Common myeloid progenitor, CD34-positive (primary cell): ENCODE measurements at regions not wholly inside any gene's neighbourhood (a gene's known extent, or its start where the extent isn't known, plus 50 kb on each side); places are given as distances from the start of the nearest gene placed in this dataset.

Source experiments
- CTCF ChIA-PET: fragments of 350-600 bp; sonication (Branson Sonifier 250); formaldehyde crosslinking; loops from one replicate; lab custom pipeline; 2021; ENCODE audit warnings: antibody characterized with exemption; lab: Charles Lee
- POLR2A ChIA-PET: fragments of 350-600 bp; sonication (Branson Sonifier 250); formaldehyde crosslinking; loops from one replicate; lab custom pipeline; 2021; ENCODE audit warnings: antibody characterized with exemption; lab: Charles Lee
- DNase-seq, 3 donors: peaks; one replicate each; pipeline versions ENCODE4 v3.0.0 to v3.0.0-alpha.2; 2013
- H3K27ac ChIP-seq, 2 experiments: 1 replicate in 1 of 2; 2 replicates in 1 of 2; pipeline ENCODE4 v1.7.0; 2013; ENCODE audit warnings: inconsistent platforms in 2 of 2, low read length in 2 of 2, mild to moderate bottlenecking in 2 of 2, low read depth in 1 of 2, moderate library complexity in 1 of 2; ENCODE audit not compliant: severe bottlenecking in 2 of 2, insufficient read depth in 1 of 2, poor library complexity in 1 of 2
- H3K27me3 ChIP-seq, 5 experiments: replicated peaks in 2 of 5; 1 replicate in 3 of 5; 2 replicates in 2 of 5; pipeline versions ENCODE4 v1.6.1 to v1.7.0; 2013; ENCODE audit warnings: low read length in 4 of 5, mild to moderate bottlenecking in 2 of 5, moderate library complexity in 2 of 5, inconsistent platforms in 1 of 5; ENCODE audit not compliant: insufficient read depth in 5 of 5, control insufficient read depth in 4 of 5
- H3K36me3 ChIP-seq, 4 experiments: 1 replicate in 2 of 4; 2 replicates in 2 of 4; pipeline versions ENCODE4 v1.6.1 to v1.7.0; 2013; ENCODE audit warnings: low read length in 3 of 4, control low read depth in 1 of 4, mild to moderate bottlenecking in 1 of 4; ENCODE audit not compliant: control insufficient read depth in 4 of 4, insufficient read depth in 4 of 4
- H3K4me1 ChIP-seq, 4 experiments: 1 replicate in 3 of 4; 2 replicates in 1 of 4; pipeline versions ENCODE4 v1.6.1 to v1.7.1; 2013; ENCODE audit warnings: low read length in 3 of 4, mild to moderate bottlenecking in 3 of 4, control low read depth in 1 of 4, inconsistent platforms in 1 of 4, moderate library complexity in 1 of 4; ENCODE audit not compliant: control insufficient read depth in 4 of 4, insufficient read depth in 4 of 4; ENCODE audit errors: control extremely low read depth in 1 of 4
- H3K4me3 ChIP-seq, 7 experiments: 1 replicate in 4 of 7; 2 replicates in 3 of 7; pipeline versions ENCODE4 v1.5.1 to v1.7.0; 2013; ENCODE audit warnings: mild to moderate bottlenecking in 7 of 7, low read length in 6 of 7, moderate library complexity in 6 of 7, inconsistent platforms in 2 of 7, low read depth in 2 of 7, control low read depth in 1 of 7; ENCODE audit not compliant: insufficient read depth in 4 of 7, control insufficient read depth in 1 of 7; ENCODE audit errors: extremely low read depth in 1 of 7
- H3K9me3 ChIP-seq, 5 experiments: 1 replicate in 4 of 5; 2 replicates in 1 of 5; pipeline versions ENCODE4 v1.6.1 to v1.7.1; 2013; ENCODE audit warnings: low read length in 4 of 5, mild to moderate bottlenecking in 2 of 5, inconsistent platforms in 1 of 5, low read depth in 1 of 5, moderate library complexity in 1 of 5; ENCODE audit not compliant: control insufficient read depth in 4 of 5, insufficient read depth in 2 of 5; ENCODE audit errors: control extremely low read depth in 1 of 5
- WGBS: methylation state at CpG from one replicate; pipeline ENCODE4 v1.1.5; 2013; ENCODE audit not compliant: insufficient coverage; 5-methylcytosine and 5-hydroxymethylcytosine counted together

DNA sequence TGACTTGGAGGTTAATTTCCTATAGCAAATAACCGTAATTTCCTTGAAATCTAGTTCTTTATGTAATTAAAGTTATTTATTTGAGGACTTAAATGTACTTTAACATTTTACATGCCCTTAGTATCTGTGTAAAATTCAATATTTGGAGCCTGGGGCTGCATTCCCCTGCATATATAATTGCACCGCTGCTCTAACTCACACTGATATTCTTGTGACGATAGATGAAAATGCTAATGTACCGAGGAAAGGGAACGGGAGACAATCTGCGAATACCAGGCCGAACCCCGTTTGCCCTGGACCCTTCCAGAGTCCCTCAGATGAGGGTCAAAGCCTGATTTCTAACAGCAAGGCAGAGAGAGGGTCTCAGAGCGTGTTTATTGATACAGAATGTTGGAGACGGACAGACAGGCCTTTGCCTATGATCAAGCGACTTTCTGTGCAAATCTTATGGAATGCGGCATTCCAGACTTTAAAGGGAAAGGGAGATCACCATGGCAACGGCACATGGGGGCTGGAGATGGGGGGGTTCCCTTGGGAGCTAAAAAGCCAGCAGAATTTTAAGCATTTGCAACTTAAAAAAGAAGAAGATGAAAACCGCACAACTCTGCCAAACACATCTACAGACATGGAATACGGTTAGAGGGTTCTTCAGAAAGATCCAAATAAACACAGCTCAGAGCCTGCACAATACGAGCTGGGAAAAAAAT, 57.6 kb upstream of the TWIST2 start:
- CTCF ChIA-PET, result no interaction called here
- 97% methylated on average over 12 of the region's 16 CpGs for WGBS
- Histone ChIP-seq H3K4me1 (no peaks in the 10 kb centered on the region), H3K27ac (no peak overlapping the region), H3K4me3 (no peak overlapping the region), H3K27me3 (peaks cover 0 to 8% (median 7%) of the 10 kb centered on the region in 5 experiments), H3K36me3 (no peaks in the 10 kb centered on the region), H3K9me3 (no peaks in the 10 kb centered on the region)
- POLR2A ChIA-PET, result no interaction called here
- DNase-seq, result no peak

DNA sequence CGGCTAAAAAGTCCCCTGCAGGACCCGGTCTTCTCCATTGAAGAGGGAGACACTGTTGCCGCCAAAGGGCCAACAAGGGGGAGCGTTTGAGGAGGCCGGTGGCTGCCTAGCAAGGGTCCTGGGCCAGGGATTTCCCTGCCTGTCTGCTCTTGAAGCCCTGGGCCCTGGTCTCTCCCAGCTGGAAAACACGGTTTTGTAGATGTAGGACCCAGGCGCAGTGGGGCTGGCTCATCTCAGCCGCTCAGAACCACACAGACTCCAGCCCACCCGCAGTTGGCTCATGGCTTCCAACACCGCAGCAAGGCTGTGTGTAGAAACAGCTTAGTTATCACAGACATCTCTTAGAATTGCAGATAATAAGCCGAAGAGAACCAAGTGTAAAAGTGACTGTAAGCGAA, 57.1 kb upstream of the TWIST2 start:
- H3K27ac ChIP-seq, result no peak overlapping the region
- CTCF ChIA-PET, result no interaction called here
- POLR2A ChIA-PET, result no interaction called here
- H3K4me1 ChIP-seq, result no peaks in the 10 kb centered on the region
- 96% methylated on average over 8 of the region's 12 CpGs for WGBS
- peaks cover 0 to 8% (median 7%) of the 10 kb centered on the region in 5 experiments for H3K27me3 ChIP-seq
- no peaks in the 10 kb centered on the region for H3K9me3 ChIP-seq
- H3K36me3 ChIP-seq, result no peaks in the 10 kb centered on the region
- no peak overlapping the region for H3K4me3 ChIP-seq
- no peak for DNase-seq

DNA sequence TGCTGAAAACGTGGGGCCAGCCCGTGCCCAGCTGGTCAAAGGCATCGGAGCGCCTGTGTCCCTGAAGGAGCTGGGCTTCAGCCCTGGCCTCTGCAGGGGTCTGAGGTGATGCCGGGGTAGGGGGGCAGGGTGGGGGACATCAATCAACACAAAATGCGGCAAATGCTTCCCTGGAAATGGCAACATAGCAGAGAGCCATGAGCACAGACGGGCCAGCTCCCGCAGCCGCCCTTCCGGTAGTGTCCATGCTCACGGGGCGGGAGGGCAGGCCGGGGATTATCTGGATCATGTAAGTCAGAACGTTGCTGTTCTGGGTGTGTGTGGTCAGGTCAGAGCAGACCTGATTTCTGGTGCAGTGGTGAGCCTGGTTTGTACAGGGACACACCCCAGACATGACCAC, 56.5 kb upstream of the TWIST2 start:
- Histone ChIP-seq H3K9me3 (no peaks in the 10 kb centered on the region), H3K27ac (no peak overlapping the region), H3K4me1 (no peaks in the 10 kb centered on the region), H3K4me3 (no peak overlapping the region), H3K36me3 (no peaks in the 10 kb centered on the region), H3K27me3 (peaks cover 0 to 8% (median 6%) of the 10 kb centered on the region in 5 experiments)
- no peak for DNase-seq
- CTCF ChIA-PET, result no interaction called here
- WGBS, result 95% methylated on average over 11 of the region's 14 CpGs
- POLR2A ChIA-PET, result no interaction called here

DNA sequence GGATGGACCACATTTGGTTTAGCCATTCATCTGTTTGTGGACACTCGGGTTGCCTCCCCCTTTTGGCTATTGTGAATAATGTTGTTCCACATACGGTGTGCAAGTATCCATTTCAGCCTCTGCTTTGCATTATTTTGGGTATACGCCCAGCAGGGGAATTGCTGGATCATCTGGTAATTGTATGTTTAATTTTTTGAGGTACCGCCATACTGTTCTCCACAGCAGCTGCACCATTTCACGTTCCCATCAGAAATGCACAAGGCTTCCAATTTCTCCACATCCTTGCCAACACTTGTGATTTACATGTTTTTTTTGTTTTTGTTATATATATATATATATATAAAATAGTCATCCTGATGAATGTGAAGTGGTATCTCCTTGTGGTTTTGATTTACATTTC, 54.6 kb upstream of the TWIST2 start:
- ChIA-PET CTCF (no interaction called here), POLR2A (no interaction called here)
- Histone ChIP-seq H3K27me3 (peaks cover 0 to 13% (median 3%) of the 10 kb centered on the region in 5 experiments), H3K27ac (no peak overlapping the region), H3K36me3 (no peaks in the 10 kb centered on the region), H3K4me1 (no peaks in the 10 kb centered on the region), H3K4me3 (no peak overlapping the region), H3K9me3 (peaks cover 0 to 4% (median 0%) of the 10 kb centered on the region in 5 experiments)
- no peak for DNase-seq
- 100% methylated on average over 1 of the region's 5 CpGs for WGBS

DNA sequence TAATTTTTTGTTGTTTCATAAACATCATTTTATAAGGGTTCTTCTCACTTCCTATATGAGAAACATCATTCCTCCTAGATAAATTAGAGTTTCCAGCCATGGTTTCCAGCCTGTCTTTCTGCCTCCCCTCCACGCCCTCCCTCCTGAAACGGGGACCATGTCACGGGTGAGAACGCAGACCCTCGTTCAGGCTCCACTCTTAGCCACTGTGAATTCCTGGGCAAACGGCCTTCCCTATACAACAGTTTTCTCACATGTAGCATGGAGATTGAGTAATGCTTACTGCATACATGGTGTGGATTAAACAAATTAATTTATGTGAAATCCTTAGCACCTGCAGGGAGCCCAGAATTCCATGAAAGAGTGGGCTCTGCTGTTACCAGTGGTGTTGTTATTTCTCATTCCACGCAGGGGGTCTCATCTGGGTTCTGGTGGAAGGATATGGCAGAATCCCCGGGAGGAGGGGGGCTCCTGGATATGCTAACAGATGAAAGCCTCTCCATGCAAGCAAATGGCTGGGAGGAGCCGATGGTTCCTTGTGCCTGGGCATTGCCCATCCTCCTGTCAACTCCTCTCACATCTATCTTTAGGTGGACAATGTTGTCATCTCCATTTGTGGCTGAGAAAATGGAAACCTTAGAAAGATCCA, 54.0 kb upstream of the TWIST2 start:
- no peaks in the 10 kb centered on the region for H3K4me1 ChIP-seq
- no peak for DNase-seq
- peaks cover 0 to 4% (median 0%) of the 10 kb centered on the region in 5 experiments for H3K9me3 ChIP-seq
- ChIA-PET CTCF (no interaction called here), POLR2A (no interaction called here)
- H3K27ac ChIP-seq, result no peak overlapping the region
- no peaks in the 10 kb centered on the region for H3K36me3 ChIP-seq
- WGBS, result 92% methylated on average over 7 of the region's 9 CpGs
- no peak overlapping the region for H3K4me3 ChIP-seq
- H3K27me3 ChIP-seq, result peaks cover 0 to 13% (median 3%) of the 10 kb centered on the region in 5 experiments

DNA sequence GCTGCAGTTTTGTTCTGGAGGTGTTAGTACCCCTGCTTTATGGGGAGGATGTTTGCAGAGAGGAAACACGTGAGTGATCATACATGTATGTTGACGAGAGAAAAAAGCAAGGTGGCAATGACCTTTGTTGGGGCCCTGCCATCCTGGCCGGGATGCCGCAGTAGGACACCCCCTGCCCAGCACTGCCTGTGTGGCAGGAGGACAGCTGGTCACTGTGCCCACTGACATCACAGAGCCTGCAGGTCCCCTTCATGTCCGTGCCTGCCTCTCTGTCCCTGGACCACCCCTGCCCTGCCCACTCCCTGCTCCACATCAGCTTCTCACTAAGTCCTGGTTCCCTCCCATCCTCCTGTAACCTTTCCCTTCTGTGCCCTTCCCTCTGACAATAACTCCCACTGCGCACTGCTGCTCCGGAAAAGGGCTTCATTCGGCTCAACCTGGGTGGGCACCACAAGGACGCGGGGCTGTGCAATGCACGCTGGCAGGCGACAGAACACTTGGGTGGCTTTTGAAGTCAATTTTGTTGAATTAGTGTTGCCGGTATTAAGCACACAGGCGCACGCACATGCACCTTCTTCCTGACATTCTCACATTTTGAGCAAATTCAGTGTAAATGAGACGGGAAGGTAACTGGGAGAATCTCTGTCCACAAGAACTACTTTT, 51.5 kb upstream of the TWIST2 start:
- H3K27ac ChIP-seq, result no peak overlapping the region
- 94% methylated on average over 13 of the region's 16 CpGs for WGBS
- CTCF ChIA-PET, result interaction anchor here (1.1 to 1.3 kb wide), 2 partner anchors 8 to 11 kb away, joined by 3 to 5 read pairs; no protein-coding TSS in a partner anchor
- POLR2A ChIA-PET, result no interaction called here
- no peak overlapping the region for H3K4me3 ChIP-seq
- H3K4me1 ChIP-seq, result no peaks in the 10 kb centered on the region
- H3K9me3 ChIP-seq, result peaks cover 0 to 4% (median 0%) of the 10 kb centered on the region in 5 experiments
- no peaks in the 10 kb centered on the region for H3K36me3 ChIP-seq
- no peak for DNase-seq
- peaks cover 0 to 13% (median 0%) of the 10 kb centered on the region in 5 experiments for H3K27me3 ChIP-seq

DNA sequence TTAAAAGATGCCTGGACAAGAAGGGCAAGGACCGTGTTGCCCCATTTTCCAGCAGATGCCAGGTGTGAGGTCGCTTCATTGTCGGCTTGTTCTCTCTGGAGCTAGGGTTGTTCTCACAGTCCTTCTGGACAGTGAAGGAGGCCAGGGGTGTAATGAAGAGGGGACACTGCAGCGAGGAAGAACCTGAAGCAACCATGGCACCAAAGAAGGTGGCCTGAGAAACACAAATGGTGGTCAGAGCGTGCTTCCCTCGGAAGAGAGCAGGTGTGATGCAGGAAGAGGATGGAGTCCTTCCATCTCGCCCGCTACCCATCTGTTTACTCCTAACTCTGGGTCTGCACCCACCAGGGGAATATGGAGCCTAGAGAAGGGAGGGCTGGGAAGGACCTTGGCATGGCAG, 50.3 kb upstream of the TWIST2 start:
- DNase-seq, result no peak
- Histone ChIP-seq H3K27ac (no peak overlapping the region), H3K27me3 (peaks cover 0 to 22% (median 2%) of the 10 kb centered on the region in 5 experiments), H3K36me3 (no peaks in the 10 kb centered on the region), H3K9me3 (peaks cover 0 to 4% (median 0%) of the 10 kb centered on the region in 5 experiments), H3K4me1 (no peaks in the 10 kb centered on the region), H3K4me3 (no peak overlapping the region)
- ChIA-PET POLR2A (no interaction called here), CTCF (no interaction called here)
- WGBS, result 96% methylated on average over 6 of the region's 8 CpGs
